ENCODE measurements at regions not wholly inside any gene's neighbourhood (a gene's known extent, or its start where the extent isn't known, plus 50 kb on each side); places are given as distances from the start of the nearest gene placed in this dataset.

DNA sequence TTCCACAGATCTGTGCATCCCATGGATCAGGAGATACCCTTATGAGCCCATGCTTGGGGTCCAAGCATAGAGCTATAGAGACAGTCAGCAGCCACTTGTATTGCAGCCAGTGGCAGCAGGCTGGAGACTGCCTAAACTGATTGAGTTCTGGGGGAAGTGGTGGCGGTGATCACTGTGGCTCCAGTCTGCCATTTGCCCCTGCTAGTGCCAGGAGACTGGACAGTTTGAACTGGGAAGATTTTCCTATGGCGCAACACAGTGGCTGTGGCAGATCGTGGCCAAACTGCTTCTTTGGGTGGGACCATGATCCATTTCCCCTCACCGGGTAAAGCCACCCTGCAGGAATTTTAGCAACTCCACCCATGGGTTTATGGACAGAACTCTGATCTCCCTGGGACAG is 679.7 kb upstream of the SEMA3D start:
- POLR2A ChIA-PET = interaction anchor here (0.6 kb wide), 1 partner anchor 34 kb away, joined by 3 read pairs; no protein-coding TSS in a partner anchor
- Mint-ChIP-seq H3K27ac (ENCODE audit: low read depth, unreplicated experiment) (no peak overlapping the region), H3K9me3 (ENCODE audit: unreplicated experiment) (peaks cover 7% of the 10 kb centered on the region), H3K4me1 (ENCODE audit: insufficient read depth, unreplicated experiment) (no peaks in the 10 kb centered on the region), H3K4me3 (ENCODE audit: unreplicated experiment) (no peak overlapping the region), H3K36me3 (ENCODE audit: insufficient read depth, unreplicated experiment) (no peaks in the 10 kb centered on the region), H3K27me3 (ENCODE audit: insufficient read depth, unreplicated experiment) (peaks cover 65% of the 10 kb centered on the region)
- TF ChIP-seq, protein P1, sequence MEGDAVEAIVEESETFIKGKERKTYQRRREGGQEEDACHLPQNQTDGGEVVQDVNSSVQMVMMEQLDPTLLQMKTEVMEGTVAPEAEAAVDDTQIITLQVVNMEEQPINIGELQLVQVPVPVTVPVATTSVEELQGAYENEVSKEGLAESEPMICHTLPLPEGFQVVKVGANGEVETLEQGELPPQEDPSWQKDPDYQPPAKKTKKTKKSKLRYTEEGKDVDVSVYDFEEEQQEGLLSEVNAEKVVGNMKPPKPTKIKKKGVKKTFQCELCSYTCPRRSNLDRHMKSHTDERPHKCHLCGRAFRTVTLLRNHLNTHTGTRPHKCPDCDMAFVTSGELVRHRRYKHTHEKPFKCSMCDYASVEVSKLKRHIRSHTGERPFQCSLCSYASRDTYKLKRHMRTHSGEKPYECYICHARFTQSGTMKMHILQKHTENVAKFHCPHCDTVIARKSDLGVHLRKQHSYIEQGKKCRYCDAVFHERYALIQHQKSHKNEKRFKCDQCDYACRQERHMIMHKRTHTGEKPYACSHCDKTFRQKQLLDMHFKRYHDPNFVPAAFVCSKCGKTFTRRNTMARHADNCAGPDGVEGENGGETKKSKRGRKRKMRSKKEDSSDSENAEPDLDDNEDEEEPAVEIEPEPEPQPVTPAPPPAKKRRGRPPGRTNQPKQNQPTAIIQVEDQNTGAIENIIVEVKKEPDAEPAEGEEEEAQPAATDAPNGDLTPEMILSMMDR (IDR thresholded peaks at IDR 0.05; ENCODE audit: unreplicated experiment) = no peak
- CTCF ChIA-PET = no interaction called here
- no peak for DNase-seq (ENCODE audit: unreplicated experiment)
- BruUV-seq (replicated peaks) = no TSS peak
- intact Hi-C loops (cut with micrococcal nuclease) = no loop called here

DNA sequence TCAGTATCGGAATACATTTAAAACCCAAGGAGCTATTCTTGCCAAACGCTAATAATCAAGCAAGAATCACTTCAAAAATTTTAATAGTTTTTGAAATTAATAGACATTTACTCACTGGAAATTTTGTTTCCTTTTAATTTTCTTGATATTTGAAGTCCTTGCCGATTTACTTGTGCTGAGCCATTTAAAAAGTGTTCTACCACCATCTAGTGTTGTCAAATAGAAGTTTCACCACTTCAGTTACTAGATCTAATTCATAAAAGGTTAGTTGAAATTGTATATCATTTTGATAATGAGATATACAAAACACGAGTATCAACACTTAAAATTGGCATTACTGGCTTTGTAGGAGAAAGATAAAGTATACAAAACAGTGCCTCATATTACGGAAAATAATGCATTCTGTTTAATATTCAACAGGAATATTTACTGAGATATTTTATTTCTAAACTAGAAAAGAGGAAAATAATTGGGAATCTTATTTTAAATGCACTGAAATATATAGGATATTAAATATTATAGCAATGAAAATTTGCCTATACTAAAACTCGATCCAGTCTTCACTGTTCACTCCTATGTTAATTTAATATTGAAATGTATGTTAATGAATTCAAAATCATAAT is 664.8 kb upstream of the SEMA3D start:
- ChIA-PET POLR2A (interaction anchor here (0.6 kb wide), 1 partner anchor 24 kb away, joined by 3 read pairs; no protein-coding TSS in a partner anchor), CTCF (interaction anchor here (0.6 to 2.3 kb wide), 12 partner anchors 16 to 1636 kb away, joined by 3 to 35 read pairs (median 3); no protein-coding TSS in a partner anchor)
- no peaks in the 10 kb centered on the region for H3K9me3 Mint-ChIP-seq (ENCODE audit: unreplicated experiment)
- no peak overlapping the region for H3K4me3 Mint-ChIP-seq (ENCODE audit: unreplicated experiment)
- no peaks in the 10 kb centered on the region for H3K36me3 Mint-ChIP-seq (ENCODE audit: insufficient read depth, unreplicated experiment)
- no peak overlapping the region for H3K27ac Mint-ChIP-seq (ENCODE audit: low read depth, unreplicated experiment)
- peak; percentile 17 for DNase-seq (ENCODE audit: unreplicated experiment)
- intact Hi-C loops (cut with micrococcal nuclease) = loop anchor here (1.0 to 10.0 kb wide), 3 partner anchors 811 to 1917 kb away; no protein-coding TSS in a partner anchor
- H3K4me1 Mint-ChIP-seq (ENCODE audit: insufficient read depth, unreplicated experiment) = no peaks in the 10 kb centered on the region
- H3K27me3 Mint-ChIP-seq (ENCODE audit: insufficient read depth, unreplicated experiment) = peaks cover 80% of the 10 kb centered on the region
- TF ChIP-seq, protein P1 (IDR thresholded peaks at IDR 0.05; ENCODE audit: unreplicated experiment) = peak; percentile 40
- BruUV-seq (replicated peaks) = no TSS peak

DNA sequence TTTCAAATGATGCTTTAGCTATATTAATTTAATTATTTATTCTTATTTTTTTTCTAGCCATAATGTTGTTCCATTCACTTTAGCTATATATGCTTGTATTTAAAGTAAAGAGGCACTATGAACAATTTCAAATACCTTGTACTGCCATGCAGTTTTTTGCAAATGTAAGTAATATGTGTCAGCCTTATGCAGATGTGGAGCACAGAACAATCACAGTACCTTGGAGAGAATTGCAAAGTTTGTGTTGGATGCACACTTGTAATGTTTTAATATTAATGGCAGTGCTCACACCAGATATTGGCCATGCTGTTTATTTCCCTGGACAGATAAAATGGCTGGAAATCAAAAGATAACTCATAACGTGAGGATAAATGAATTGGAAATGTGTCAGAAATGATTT is 663.5 kb upstream of the SEMA3D start:
- POLR2A ChIA-PET = interaction anchor here (0.6 kb wide), 2 partner anchors 339 to 820 kb away, joined by 3 read pairs; no protein-coding TSS in a partner anchor
- Mint-ChIP-seq H3K27me3 (ENCODE audit: insufficient read depth, unreplicated experiment) (peaks cover 78% of the 10 kb centered on the region), H3K36me3 (ENCODE audit: insufficient read depth, unreplicated experiment) (no peaks in the 10 kb centered on the region), H3K9me3 (ENCODE audit: unreplicated experiment) (no peaks in the 10 kb centered on the region), H3K4me1 (ENCODE audit: insufficient read depth, unreplicated experiment) (no peaks in the 10 kb centered on the region), H3K4me3 (ENCODE audit: unreplicated experiment) (no peak overlapping the region), H3K27ac (ENCODE audit: low read depth, unreplicated experiment) (no peak overlapping the region)
- BruUV-seq (replicated peaks) = no TSS peak
- intact Hi-C loops (cut with micrococcal nuclease) = loop anchor here (2.0 to 10.0 kb wide), 2 partner anchors 810 to 1916 kb away; no protein-coding TSS in a partner anchor
- CTCF ChIA-PET = interaction anchor here (0.5 to 2.3 kb wide), 12 partner anchors 14 to 1914 kb away, joined by 3 to 35 read pairs (median 4); no protein-coding TSS in a partner anchor
- no peak for DNase-seq (ENCODE audit: unreplicated experiment)
- TF ChIP-seq, protein P1 (IDR thresholded peaks at IDR 0.05; ENCODE audit: unreplicated experiment) = no peak

DNA sequence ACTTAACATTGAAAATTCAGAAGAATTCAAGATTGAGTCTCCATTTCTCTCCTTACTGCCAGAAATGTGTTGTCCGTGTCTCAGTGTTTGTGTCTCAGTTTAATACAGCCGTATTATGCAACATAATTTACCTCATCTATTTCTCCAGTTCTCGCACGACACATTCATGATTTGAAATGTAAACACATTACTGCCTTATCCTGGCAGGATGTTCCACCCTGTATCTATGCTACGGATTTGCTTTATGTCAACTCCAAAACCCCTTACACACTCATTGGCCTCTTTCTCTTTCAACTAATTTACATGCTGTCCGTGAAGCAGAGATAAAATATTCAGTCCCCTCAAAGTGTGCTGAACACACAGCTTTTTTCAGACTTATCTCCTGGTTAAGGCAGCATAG is 653.7 kb upstream of the SEMA3D start:
- CTCF ChIA-PET = interaction anchor here (0.6 kb wide), 1 partner anchor 13 kb away, joined by 3 read pairs; no protein-coding TSS in a partner anchor
- no peak overlapping the region for H3K27ac Mint-ChIP-seq (ENCODE audit: low read depth, unreplicated experiment)

More for the DNA sequence above, 653.7 kb upstream of the SEMA3D start:
- DNase-seq (ENCODE audit: unreplicated experiment) = no peak
- BruUV-seq (replicated peaks) = no TSS peak
- H3K36me3 Mint-ChIP-seq (ENCODE audit: insufficient read depth, unreplicated experiment) = no peaks in the 10 kb centered on the region
- no peaks in the 10 kb centered on the region for H3K4me1 Mint-ChIP-seq (ENCODE audit: insufficient read depth, unreplicated experiment)
- H3K4me3 Mint-ChIP-seq (ENCODE audit: unreplicated experiment) = no peak overlapping the region
- POLR2A ChIA-PET = no interaction called here
- TF ChIP-seq, protein P1 (IDR thresholded peaks at IDR 0.05; ENCODE audit: unreplicated experiment) = no peak
- no peaks in the 10 kb centered on the region for H3K9me3 Mint-ChIP-seq (ENCODE audit: unreplicated experiment)
- peaks cover 71% of the 10 kb centered on the region for H3K27me3 Mint-ChIP-seq (ENCODE audit: insufficient read depth, unreplicated experiment)
- intact Hi-C loops (cut with micrococcal nuclease) = no loop called here

All from MCF 10A (cell line).